Upper lobe of left lung (tissue), 4 donors: ENCODE measurements at regions not wholly inside any gene's neighbourhood (a gene's known extent, or its start where the extent isn't known, plus 50 kb on each side); places are given as distances from the start of the nearest gene placed in this dataset.

Experiments
- EP300 ChIP-seq, 4 donors: sonication (generic); formaldehyde crosslinking; IDR thresholded peaks; one replicate each; pipeline ENCODE4 v1.5.1; 2017; ENCODE audit warnings: antibody characterized with exemption in 4 of 4, control low read depth in 2 of 4
- POLR2A ChIP-seq, 4 donors: fragments of 450-650 bp; IDR thresholded peaks; one replicate each; pipeline ENCODE4 v1.5.1; 2016 to 2017; ENCODE audit warnings: antibody characterized with exemption in 4 of 4, mild to moderate bottlenecking in 2 of 4
- POLR2AphosphoS5 ChIP-seq, 2 donors: sonication (generic); formaldehyde crosslinking; IDR thresholded peaks; one replicate each; pipeline ENCODE4 v1.5.1; 2017; ENCODE audit warnings: antibody characterized with exemption in 2 of 2
- TF ChIP-seq, protein P1 (sequence below), 6 experiments: fragments of 450-650 bp in 4 of 6; fragments of 200-600 bp in 2 of 6; sonication (generic) in 2 of 6; IDR thresholded peaks; one replicate each; pipeline ENCODE4 v1.5.1; 2016 to 2019; ENCODE audit warnings: antibody characterized with exemption in 6 of 6

GRCh38 chr6:6505111-6505510 is 83.4 kb upstream of the LY86 start:
- TF ChIP-seq POLR2A (IDR thresholded peaks at IDR 0.05) (no peak), POLR2AphosphoS5 (IDR thresholded peaks at IDR 0.05) (no peak), EP300 (IDR thresholded peaks at IDR 0.05) (no peak)
- TF ChIP-seq, protein P1, sequence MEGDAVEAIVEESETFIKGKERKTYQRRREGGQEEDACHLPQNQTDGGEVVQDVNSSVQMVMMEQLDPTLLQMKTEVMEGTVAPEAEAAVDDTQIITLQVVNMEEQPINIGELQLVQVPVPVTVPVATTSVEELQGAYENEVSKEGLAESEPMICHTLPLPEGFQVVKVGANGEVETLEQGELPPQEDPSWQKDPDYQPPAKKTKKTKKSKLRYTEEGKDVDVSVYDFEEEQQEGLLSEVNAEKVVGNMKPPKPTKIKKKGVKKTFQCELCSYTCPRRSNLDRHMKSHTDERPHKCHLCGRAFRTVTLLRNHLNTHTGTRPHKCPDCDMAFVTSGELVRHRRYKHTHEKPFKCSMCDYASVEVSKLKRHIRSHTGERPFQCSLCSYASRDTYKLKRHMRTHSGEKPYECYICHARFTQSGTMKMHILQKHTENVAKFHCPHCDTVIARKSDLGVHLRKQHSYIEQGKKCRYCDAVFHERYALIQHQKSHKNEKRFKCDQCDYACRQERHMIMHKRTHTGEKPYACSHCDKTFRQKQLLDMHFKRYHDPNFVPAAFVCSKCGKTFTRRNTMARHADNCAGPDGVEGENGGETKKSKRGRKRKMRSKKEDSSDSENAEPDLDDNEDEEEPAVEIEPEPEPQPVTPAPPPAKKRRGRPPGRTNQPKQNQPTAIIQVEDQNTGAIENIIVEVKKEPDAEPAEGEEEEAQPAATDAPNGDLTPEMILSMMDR (IDR thresholded peaks at IDR 0.05) = no peak
